Endothelial cell of umbilical vein (primary cell): ENCODE measurements at regions not wholly inside any gene's neighbourhood (a gene's known extent, or its start where the extent isn't known, plus 50 kb on each side); places are given as distances from the start of the nearest gene placed in this dataset.
"Not testable (repeated sequence)": the region's sequence is repeated elsewhere in the genome, so short reads cannot be mapped to it uniquely, and the experiment has no call there.

Experiments used
- BruUV-seq: library from RNA; stranded (reverse); fragments of 400-500 nt; replicated peaks from 2 replicates; lab custom pipeline; 2021; lab: Mats Ljungman, UMichigan
- CTCF ChIA-PET: fragments of 300-600, 350-600 bp; sonication (Branson Sonifier 250); formaldehyde crosslinking; loops from one replicate; lab custom pipeline; 2021; ENCODE audit warnings: antibody characterized with exemption, inconsistent platforms; lab: Charles Lee
- POLR2A ChIA-PET: fragments of 300-600, 350-600 bp; sonication (Branson Sonifier 250); formaldehyde crosslinking; loops from one replicate; lab custom pipeline; 2021; ENCODE audit warnings: antibody characterized with exemption, inconsistent platforms; lab: Charles Lee
- DNase-seq: peaks from one replicate; pipeline ENCODE4 v3.0.0-alpha.2; 2011; ENCODE audit warnings: low read depth, low spot score
- FAIRE-seq: peaks from 2 replicates; lab custom pipeline; 2011; peaks lifted over from hg19 to GRCh38; lab: Jason Lieb, UNC
- H2AFZ ChIP-seq: 2 replicates; pipeline ENCODE4 v1.6.0; 2012; ENCODE audit warnings: low read depth, low read length, control low read depth, inconsistent platforms
- H3K27ac ChIP-seq: 2 replicates; pipeline ENCODE4 v1.5.1; 2011; ENCODE audit warnings: low read depth, mild to moderate bottlenecking, control low read depth, low read length, moderate library complexity; ENCODE audit not compliant: insufficient read depth
- H3K27me3 ChIP-seq, 2 experiments: 2 replicates each; pipeline versions ENCODE4 v1.6.0 to v1.6.1; 2011; ENCODE audit warnings: low read length in 2 of 2, mixed read lengths in 1 of 2; ENCODE audit not compliant: control insufficient read depth in 2 of 2, insufficient read depth in 2 of 2
- H3K36me3 ChIP-seq, 2 experiments: 2 replicates in 1 of 2; 3 replicates in 1 of 2; pipeline ENCODE4 v1.5.1; 2011; ENCODE audit warnings: low read length in 2 of 2, mild to moderate bottlenecking in 1 of 2, moderate library complexity in 1 of 2; ENCODE audit not compliant: control insufficient read depth in 2 of 2, insufficient read depth in 2 of 2; ENCODE audit errors: extremely low read depth in 1 of 2
- H3K4me1 ChIP-seq: 3 replicates; pipeline ENCODE4 v1.5.1; 2011; ENCODE audit warnings: mild to moderate bottlenecking, low read length; ENCODE audit not compliant: control insufficient read depth, insufficient read depth; ENCODE audit errors: extremely low read depth
- H3K4me2 ChIP-seq: 2 replicates; pipeline ENCODE4 v1.6.1; 2011; ENCODE audit warnings: low read length, control low read depth, mixed read lengths; ENCODE audit not compliant: insufficient read depth
- H3K4me3 ChIP-seq, 3 experiments: fragments of 200-600 bp in 1 of 3; sonication (generic), shearing (Covaris generic) in 1 of 3; replicated peaks in 1 of 3; 2 replicates each; pipeline ENCODE4 v1.5.1; 2011 to 2016; ENCODE audit warnings: control low read depth in 3 of 3, low read length in 3 of 3, mild to moderate bottlenecking in 2 of 3, inconsistent platforms in 1 of 3, low read depth in 1 of 3, moderate library complexity in 1 of 3; ENCODE audit not compliant: insufficient read depth in 1 of 3
- H3K79me2 ChIP-seq: 2 replicates; pipeline ENCODE4 v1.6.0; 2012; ENCODE audit warnings: low read length, inconsistent platforms; ENCODE audit not compliant: control insufficient read depth, insufficient read depth
- H3K9ac ChIP-seq: replicated peaks from 2 replicates; pipeline ENCODE3; 2011; ENCODE audit warnings: low read length, control low read depth; ENCODE audit not compliant: insufficient read depth; ENCODE audit errors: extremely low read depth
- H3K9me1 ChIP-seq: replicated peaks from 3 replicates; pipeline ENCODE4 v1.6.0; 2011; ENCODE audit warnings: mild to moderate bottlenecking, low read length; ENCODE audit not compliant: control insufficient read depth, insufficient read depth; ENCODE audit errors: extremely low read depth
- H3K9me3 ChIP-seq: replicated peaks from 2 replicates; pipeline ENCODE4 v1.5.1; 2012; ENCODE audit warnings: low read length, inconsistent platforms; ENCODE audit not compliant: control insufficient read depth, insufficient read depth
- H4K20me1 ChIP-seq: replicated peaks from 2 replicates; pipeline ENCODE3; 2011; ENCODE audit warnings: mild to moderate bottlenecking, low read length; ENCODE audit not compliant: control insufficient read depth, insufficient read depth; ENCODE audit errors: extremely low read depth
- CTCF ChIP-seq, 2 donors: IDR thresholded peaks; 1 replicate in 1 of 2; 2 replicates in 1 of 2; pipeline ENCODE4 v1.5.1; 2011; ENCODE audit warnings: low read length in 2 of 2, mild to moderate bottlenecking in 2 of 2, moderate library complexity in 2 of 2, control low read depth in 1 of 2, inconsistent platforms in 1 of 2, low read depth in 1 of 2; ENCODE audit not compliant: insufficient read depth in 1 of 2; ENCODE audit errors: extremely low read depth in 1 of 2
- dilution Hi-C: fragments of 300-500 bp; cut with MboI; formaldehyde crosslinking; loops from one replicate; pipeline ENCODE4 v1.15.0; 2019; ENCODE audit warnings: low sequenced_read_pairs; ENCODE audit not compliant: extremely low pct_ligation_motif_present
- intact Hi-C: fragments of 100-400 bp; cut with micrococcal nuclease; formaldehyde crosslinking; loops from one replicate; pipeline ENCODE4 v1.10.0; 2022

- BruUV-seq = no TSS peak
- ChIA-PET POLR2A (no interaction called here), CTCF (no interaction called here)
- Histone ChIP-seq H3K27me3 (no peaks in the 10 kb centered on the region), H3K27ac (no peak overlapping the region), H4K20me1 (no peaks in the 10 kb centered on the region), H3K36me3 (no peaks in the 10 kb centered on the region), H2AFZ (no peak overlapping the region), H3K9ac (no peak overlapping the region), H3K4me1 (no peaks in the 10 kb centered on the region), H3K4me2 (no peak overlapping the region), H3K9me1 (no peaks in the 10 kb centered on the region), H3K79me2 (no peaks in the 10 kb centered on the region), H3K4me3 (no peak overlapping the region), H3K9me3 (no peaks in the 10 kb centered on the region)
- DNase-seq (no peak), FAIRE-seq (no peak)
- intact Hi-C loops = no loop called here
- dilution Hi-C loops = no loop called here
- no peak for TF ChIP-seq CTCF (IDR thresholded peaks at IDR 0.05; ENCODE audit: extremely low read depth in 1 of 2, insufficient read depth in 1 of 2, low read depth in 1 of 2, low read length in 2 of 2)
Observed at GRCh38 chr3:20822251-20822650, 636.2 kb upstream of the SGO1 start.

DNA sequence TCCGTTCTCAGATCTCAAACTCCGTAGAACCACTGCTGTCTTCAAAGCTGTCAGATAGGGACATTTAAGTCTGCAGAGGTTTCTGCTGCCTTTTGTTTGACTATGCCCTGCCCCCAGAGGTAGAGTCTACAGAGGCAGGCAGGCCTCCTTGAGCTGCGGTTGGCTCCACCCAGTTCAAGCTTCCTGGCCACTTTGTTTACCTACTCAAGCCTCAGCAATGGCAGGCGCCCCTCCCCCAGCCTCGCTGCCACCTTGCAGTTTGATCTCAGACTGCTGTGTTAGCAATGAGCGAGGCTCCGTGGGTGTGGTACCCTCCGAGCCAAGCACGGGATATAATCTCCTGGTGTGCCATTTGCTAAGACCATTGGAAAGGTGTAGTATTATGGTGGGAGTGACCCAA, 634.9 kb upstream of the SGO1 start:
- POLR2A ChIA-PET, H3K4me1 ChIP-seq, H3K27me3 ChIP-seq, DNase-seq, H3K36me3 ChIP-seq, H3K27ac ChIP-seq, H3K4me2 ChIP-seq, intact Hi-C loops, dilution Hi-C loops, H3K9ac ChIP-seq, H3K79me2 ChIP-seq, H3K9me3 ChIP-seq, H3K4me3 ChIP-seq, H2AFZ ChIP-seq, H4K20me1 ChIP-seq, H3K9me1 ChIP-seq, BruUV-seq, CTCF ChIA-PET, FAIRE-seq: not testable (repeated sequence)
